ENCODE measurements at regions not wholly inside any gene's neighbourhood (a gene's known extent, or its start where the extent isn't known, plus 50 kb on each side); places are given as distances from the start of the nearest gene placed in this dataset.

DNA sequence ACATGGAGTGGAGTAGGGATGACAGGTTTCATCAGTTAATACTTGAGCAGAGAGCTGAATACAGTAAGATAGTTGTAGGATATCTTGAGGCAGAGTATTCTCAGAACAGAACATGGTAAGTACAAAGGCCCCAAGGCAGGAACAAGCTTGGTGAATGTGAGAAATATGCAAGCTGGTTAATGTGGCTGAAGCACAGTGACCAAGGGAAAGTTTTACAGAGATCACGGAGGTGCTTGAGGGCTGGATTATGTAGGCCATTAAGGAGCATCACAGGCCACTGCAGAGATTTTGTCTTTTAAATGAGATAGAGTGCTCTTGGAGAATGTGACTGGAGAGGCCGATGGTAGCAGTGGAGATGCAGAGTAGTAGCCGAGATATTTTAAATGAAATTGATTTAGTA, 54.0 kb upstream of the BOLA1 start:
- peaks cover 9% of the 10 kb centered on the region for H3K4me1 ChIP-seq (ENCODE audit: insufficient read depth)
- H3K9me3 ChIP-seq, result no peaks in the 10 kb centered on the region
- 65 to 75% (median 72%) methylated on average over 3 of the region's 3 CpGs for WGBS, 3 donors
- H3K4me3 ChIP-seq, result no peak overlapping the region
- intact Hi-C loops (cut with DNase I), result no loop called here
- no peak overlapping the region for H3K27ac ChIP-seq
- DNase-seq, result no peak
- H3K27me3 ChIP-seq, result no peaks in the 10 kb centered on the region
- no peak for TF ChIP-seq POLR2A (IDR thresholded peaks at IDR 0.05)
- TF ChIP-seq EP300 (IDR thresholded peaks at IDR 0.05), result no peak
- TF ChIP-seq, protein P1, sequence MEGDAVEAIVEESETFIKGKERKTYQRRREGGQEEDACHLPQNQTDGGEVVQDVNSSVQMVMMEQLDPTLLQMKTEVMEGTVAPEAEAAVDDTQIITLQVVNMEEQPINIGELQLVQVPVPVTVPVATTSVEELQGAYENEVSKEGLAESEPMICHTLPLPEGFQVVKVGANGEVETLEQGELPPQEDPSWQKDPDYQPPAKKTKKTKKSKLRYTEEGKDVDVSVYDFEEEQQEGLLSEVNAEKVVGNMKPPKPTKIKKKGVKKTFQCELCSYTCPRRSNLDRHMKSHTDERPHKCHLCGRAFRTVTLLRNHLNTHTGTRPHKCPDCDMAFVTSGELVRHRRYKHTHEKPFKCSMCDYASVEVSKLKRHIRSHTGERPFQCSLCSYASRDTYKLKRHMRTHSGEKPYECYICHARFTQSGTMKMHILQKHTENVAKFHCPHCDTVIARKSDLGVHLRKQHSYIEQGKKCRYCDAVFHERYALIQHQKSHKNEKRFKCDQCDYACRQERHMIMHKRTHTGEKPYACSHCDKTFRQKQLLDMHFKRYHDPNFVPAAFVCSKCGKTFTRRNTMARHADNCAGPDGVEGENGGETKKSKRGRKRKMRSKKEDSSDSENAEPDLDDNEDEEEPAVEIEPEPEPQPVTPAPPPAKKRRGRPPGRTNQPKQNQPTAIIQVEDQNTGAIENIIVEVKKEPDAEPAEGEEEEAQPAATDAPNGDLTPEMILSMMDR (IDR thresholded peaks at IDR 0.05), result no peak
- H3K36me3 ChIP-seq, result no peaks in the 10 kb centered on the region

DNA sequence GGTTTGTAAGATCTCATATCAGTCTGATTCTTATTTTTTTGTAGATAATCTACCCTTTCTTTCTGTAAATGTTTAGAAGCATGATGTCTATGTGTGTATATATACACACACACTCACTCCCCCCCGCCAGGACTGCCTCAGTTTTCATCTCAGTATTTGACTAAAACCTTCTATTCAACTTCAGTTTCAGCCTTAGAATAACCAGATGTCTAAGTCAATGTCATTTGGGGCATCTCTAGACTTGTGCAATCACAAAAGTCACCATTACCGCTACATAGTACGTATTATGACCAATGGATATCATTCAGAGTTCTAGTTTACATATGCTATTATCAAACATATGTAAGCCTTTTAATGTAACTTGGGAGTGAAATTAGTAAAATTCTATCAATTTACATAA, 53.3 kb upstream of the BOLA1 start:
- Histone ChIP-seq H3K27ac (no peak overlapping the region), H3K36me3 (no peaks in the 10 kb centered on the region), H3K27me3 (no peaks in the 10 kb centered on the region), H3K4me1 (ENCODE audit: insufficient read depth) (peaks cover 9% of the 10 kb centered on the region), H3K9me3 (no peaks in the 10 kb centered on the region), H3K4me3 (no peak overlapping the region)
- WGBS, 3 donors, result 93 to 95% (median 94%) methylated on average over 3 of the region's 3 CpGs
- peak in 1 of 5 donors; percentile 7 for DNase-seq
- TF ChIP-seq EP300 (IDR thresholded peaks at IDR 0.05) (no peak), POLR2A (IDR thresholded peaks at IDR 0.05) (no peak)
- TF ChIP-seq, protein P1 (IDR thresholded peaks at IDR 0.05), result no peak
- intact Hi-C loops (cut with DNase I), result no loop called here

DNA sequence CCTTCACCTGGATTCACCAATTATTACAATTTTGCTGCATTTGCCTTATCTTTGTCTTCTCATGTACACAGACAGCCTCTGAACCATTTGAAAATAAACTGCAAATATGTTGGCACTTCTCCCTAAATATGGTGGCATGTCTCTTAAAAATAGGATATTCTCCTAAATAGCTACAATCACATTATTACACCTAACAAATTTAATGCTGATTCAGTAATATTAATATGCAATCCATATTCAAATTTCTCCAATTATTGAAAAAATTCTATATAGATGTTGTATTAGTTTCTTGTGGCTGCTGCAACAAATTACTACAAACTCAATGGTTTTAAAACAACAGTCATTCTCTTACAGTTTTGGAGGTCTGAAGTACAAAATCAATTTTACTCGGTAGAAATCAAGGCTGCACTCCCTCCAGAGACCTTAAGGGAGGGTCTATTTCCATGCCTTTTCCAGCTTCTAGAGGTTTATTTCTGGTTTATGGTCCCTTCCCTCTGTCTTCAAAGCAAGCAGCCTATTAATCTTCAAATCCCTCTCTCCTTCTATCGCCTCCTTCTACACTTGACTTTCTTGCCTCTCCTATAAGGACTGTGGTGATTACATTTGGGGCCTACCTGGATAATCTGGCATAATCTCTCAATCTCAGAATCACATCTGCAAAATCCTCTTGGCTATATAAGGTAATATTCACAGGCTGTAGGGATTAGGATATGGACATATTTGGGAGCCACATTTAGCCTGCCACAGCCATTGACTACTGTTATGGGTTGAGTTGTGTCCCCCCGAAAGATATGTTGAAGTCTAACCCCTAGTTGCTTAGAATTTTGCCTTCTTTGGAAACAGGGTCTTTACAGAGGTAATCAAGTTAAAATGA, 52.5 kb upstream of the BOLA1 start:
- Histone ChIP-seq H3K36me3 (no peaks in the 10 kb centered on the region), H3K9me3 (no peaks in the 10 kb centered on the region), H3K27ac (no peak overlapping the region), H3K4me1 (ENCODE audit: insufficient read depth) (peaks cover 9% of the 10 kb centered on the region), H3K27me3 (no peaks in the 10 kb centered on the region), H3K4me3 (no peak overlapping the region)
- no peak for DNase-seq
- WGBS, 3 donors, result 86 to 90% (median 88%) methylated on average over 3 of the region's 3 CpGs
- intact Hi-C loops (cut with DNase I), result no loop called here
- TF ChIP-seq POLR2A (IDR thresholded peaks at IDR 0.05) (no peak), EP300 (IDR thresholded peaks at IDR 0.05) (no peak)
- TF ChIP-seq, protein P1 (IDR thresholded peaks at IDR 0.05), result no peak

DNA sequence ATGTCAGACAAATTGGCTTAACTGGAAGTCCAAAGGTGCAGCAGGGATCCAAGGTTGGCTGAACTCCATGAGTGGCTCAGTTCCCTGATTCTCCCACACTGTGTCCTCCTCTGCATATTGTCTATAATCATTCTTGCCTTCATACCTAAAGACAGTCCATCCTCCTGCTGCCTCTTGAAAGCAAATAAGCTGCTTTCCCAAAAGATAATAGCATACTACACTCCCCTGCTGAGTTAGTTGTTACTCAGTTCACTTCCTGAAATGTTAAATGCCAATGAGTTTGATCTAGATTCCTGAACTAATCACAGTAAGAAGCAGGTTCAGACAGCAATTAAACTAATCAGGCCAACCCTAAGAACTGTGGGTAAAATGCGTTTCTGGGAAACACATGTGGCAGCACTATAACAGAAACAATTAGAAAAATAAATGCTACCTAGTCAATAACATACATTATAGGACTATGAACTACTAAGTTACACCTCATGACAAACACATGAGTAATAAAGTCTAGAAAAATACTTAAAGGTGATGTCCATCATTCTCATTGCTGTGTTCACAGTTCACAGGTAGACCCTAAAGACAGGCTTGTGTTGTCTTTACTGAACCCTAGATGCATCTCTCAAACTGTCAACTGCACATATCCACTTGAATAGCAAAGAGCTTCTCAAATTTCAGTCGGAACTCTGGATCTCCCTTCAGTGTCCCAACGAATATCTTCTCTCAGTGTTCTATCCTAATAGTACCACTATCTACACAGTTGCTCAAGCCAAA, 50.8 kb upstream of the BOLA1 start:
- peak in 2 of 5 donors; percentile 7 to 14 for DNase-seq
- intact Hi-C loops (cut with DNase I), result no loop called here
- Histone ChIP-seq H3K4me3 (no peak overlapping the region), H3K4me1 (ENCODE audit: insufficient read depth) (peaks cover 9% of the 10 kb centered on the region), H3K9me3 (no peaks in the 10 kb centered on the region), H3K27ac (no peak overlapping the region), H3K36me3 (no peaks in the 10 kb centered on the region), H3K27me3 (no peaks in the 10 kb centered on the region)
- 21 to 35% (median 32%) methylated on average over 3 of the region's 3 CpGs for WGBS, 3 donors
- TF ChIP-seq, protein P1 (IDR thresholded peaks at IDR 0.05), result no peak
- TF ChIP-seq EP300 (IDR thresholded peaks at IDR 0.05), result no peak
- no peak for TF ChIP-seq POLR2A (IDR thresholded peaks at IDR 0.05)

Data from ovary (tissue), 7 donors.